SK-N-DZ (cell line): ENCODE measurements at regions not wholly inside any gene's neighbourhood (a gene's known extent, or its start where the extent isn't known, plus 50 kb on each side); places are given as distances from the start of the nearest gene placed in this dataset.
A peak's percentile ranks its signal among the peaks of the same experiment; 100 is the strongest.

Experiments
- DNase-seq: peaks from one replicate; pipeline ENCODE4 v3.0.0-alpha.2; 2015; ENCODE audit warnings: low spot score

DNA sequence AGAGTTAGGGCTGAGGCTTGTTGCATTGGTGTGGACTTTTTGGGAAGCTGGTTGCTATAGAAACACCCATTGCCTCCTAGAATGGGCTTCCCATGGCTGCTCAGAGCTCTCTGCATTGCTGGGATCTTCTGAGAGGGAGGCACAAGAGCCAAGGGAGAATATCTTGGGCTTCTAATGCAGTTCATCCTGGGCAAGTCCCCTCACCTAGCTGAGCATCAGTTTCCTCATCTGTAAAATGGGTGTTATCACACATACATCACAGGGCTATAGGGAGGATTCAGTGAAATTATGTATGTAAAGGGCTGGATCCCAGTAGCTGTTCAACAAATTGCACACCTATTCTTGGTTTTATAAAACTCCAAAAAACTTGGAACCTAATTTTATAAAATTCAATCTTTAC lies 106.1 kb upstream of the ALDH1B1 start:
- DNase-seq = no peak

DNA sequence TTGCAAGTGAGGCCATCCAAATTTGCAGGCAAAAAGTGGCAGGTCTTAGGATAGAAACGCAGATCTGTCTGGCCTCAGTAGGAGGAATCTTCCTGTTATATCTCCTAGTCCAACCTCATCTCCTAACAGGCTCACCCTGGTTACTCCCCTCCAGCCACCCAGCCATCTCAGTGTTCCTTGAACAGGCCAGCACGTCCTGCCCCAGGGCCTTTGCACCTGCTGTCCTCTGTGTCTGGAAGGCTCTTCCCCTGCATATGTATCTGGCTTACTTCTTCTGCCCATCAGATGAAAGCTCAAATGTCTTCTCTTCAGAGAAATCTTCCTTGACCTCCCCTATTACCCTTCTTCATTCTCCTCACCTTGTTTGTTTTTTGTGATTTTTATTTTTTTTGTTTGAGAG lies 107.3 kb upstream of the ALDH1B1 start:
- no peak for DNase-seq

DNA sequence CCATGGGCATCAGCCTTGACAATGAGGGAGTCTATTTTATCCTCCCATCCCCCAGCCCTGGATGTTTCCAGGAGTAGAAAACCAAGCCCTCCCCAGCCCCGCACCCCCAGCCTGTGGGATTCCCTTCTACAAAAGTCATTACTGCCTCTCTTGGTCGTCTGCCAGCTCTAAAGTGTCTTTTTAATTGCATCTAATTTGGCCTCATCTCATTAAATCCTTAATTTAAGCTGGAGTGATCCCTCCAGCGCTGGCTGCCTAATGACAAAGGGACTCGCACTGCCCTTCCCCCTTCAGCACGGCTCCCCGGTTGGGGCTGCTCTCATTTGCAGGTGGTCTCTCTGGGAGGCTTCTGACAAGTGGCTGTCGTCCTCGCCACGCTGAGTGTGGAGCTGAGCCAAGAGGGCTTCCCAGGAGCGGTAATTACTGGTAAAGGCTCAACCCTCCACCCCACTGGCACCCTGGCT lies 107.9 kb upstream of the ALDH1B1 start:
- DNase-seq = peak; percentile 60

DNA sequence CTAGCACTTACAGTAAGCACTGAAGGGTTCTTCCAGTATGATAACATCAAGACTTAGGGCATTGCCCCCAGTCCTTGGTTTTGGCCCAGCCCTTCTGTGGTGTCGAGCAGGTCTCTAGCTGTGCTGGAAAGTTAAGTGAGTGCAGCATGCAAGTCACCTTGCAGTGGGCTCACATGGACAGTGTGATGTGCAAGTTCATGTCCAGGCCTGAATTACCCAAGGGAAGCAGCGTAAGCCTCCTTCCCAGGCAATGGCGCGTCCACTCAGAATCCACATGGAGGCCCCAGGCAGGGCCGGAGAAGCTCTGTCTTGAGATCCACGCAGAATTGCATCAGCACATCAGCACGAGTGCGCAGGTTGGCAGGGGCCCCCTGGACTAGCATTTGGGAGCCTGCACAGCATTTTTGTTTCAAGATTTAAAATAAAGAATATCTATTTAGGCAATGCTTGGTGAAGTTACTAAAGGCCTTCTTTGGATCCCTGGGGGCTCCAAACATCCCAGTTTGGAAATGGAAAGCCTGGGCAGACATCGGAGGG lies 108.4 kb upstream of the ALDH1B1 start:
- DNase-seq = peak; percentile 34

DNA sequence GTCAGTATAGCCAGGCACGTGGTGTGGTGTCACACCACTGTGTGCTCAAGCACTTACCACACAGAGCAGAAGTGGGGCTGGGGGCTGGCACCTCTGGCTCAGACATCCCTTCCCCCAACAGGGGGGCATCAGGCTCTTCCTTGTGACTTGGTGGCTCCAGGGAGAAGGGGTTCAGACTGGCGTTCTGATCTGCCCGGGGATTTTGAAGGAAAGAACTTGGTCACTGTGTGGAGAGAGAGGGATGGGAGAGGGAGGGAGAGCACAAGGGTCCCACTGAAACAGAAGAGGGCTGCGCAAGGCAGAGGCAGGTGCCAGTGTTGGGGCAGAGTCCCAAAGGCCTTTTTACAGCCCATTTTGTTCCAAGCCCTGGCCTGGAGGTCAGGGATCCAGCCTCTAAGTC lies 109.7 kb upstream of the ALDH1B1 start:
- no peak for DNase-seq

DNA sequence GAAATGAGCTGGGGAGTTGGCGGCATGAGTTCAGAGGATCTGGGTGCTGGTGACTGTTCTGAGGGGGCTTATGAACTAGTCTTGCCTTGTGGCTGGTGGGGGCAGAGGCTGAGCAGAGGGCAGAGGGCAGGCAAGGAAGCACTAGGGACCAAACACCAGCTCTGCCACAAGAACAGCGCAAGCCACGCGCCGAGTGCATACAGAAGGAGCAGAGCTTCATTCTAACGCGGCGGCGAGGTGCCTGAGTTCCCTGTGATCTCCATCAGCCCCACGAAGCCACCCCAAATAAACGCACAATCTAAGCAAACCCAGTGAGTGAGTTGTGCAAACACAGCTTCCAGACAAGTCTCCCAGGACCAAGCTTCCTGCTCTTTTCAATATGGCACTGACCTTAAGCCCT lies 110.6 kb upstream of the ALDH1B1 start:
- DNase-seq = no peak

DNA sequence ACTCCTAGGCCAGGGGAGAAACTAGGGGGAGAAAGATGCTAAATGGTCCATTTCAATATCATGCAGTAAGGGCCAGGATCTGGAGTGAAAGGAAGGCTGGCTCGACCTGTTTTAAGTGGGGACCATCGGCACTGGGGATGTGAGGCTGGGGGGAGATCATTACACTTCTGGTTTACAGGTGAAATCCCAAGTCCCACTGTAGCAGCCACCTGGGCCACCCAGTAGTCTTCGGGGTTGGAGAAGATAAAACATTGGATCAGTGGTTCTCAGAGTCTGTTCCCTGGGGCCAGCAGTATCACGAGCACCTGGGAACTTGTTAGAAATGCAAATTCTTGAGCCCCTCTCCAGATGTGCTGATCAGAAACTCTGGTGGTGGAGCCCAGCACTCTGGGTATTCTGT lies 111.3 kb upstream of the ALDH1B1 start:
- DNase-seq = no peak

DNA sequence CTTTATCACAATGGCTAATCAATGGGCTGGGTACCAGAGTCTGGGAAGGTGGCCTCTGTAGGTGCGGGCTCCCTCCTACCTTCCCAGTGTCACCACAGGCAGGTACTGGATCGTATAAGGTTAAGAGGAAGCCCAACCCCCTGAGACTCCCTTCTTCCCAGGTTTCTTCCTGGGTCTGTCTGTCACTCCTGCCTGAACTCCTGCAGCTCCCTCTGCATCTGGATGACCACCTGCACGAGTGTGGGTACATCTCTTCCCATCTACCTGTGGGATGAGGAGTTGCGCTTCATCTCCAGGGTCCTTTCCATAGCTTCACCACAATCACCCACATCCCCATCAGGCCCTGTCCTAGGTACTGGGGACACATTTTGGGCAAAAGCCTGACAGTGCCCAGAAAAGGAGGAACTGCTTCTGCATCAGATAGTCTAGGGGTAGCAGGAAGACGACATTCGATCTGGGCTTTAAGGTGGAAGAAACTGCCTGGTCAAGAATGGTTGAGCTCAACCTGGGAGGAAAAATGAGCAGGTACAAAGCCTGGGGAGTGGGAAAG lies 112.2 kb upstream of the ALDH1B1 start:
- no peak for DNase-seq

DNA sequence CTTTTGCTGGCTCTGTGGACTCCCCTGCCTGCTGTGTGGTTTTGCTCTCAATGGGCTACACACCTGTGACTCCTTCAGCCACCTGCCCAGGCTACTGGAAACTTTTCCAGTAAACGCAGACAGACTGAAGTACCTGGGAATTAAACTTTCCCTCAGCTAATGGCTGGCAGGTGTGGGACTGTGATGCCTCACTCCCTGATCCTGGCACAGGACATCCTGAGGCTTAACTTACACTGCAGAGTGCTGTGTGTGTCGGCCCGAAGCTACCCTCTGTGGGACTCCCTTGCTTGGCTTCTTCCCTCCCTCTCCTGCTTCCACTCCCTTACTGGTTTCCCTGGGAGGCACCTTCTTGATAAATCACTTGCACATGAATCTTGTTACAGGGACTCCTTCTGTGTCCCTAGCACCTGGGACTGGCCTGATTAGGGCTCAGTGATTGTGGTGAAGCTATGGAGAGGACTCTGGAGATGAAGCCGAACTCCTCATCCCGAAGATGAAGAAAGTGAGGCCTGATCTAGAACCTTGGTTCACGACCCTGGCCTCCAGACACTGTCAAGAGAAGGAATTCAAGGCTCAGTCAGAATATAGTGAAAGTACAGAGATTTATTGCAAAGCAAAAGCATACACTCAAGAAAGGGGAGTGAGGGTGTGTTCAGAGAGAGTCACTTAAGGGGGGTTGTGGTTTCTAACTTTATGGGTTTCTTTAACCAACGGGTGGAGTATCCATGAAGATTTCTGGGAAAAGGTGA lies 113.4 kb upstream of the ALDH1B1 start:
- no peak for DNase-seq

DNA sequence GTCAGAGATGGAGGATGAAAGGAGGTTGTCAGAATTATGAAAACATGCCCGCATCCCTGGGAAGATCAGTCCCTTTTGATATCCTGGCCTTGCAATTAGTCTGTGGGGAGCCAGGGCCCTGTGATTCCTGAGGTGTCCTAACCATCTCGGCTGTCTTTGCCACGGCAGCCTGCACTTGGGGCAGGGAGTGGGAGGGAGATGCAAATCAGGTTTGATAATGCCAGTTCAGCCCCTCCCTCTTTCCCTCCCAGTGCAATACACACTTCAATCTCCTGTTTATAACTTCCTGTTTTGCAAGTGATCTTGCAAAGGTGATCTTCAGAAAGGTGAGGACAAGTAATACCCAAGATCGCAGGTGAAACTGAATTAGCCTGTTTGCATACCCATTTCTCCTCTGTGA lies 114.0 kb upstream of the ALDH1B1 start:
- DNase-seq = no peak

DNA sequence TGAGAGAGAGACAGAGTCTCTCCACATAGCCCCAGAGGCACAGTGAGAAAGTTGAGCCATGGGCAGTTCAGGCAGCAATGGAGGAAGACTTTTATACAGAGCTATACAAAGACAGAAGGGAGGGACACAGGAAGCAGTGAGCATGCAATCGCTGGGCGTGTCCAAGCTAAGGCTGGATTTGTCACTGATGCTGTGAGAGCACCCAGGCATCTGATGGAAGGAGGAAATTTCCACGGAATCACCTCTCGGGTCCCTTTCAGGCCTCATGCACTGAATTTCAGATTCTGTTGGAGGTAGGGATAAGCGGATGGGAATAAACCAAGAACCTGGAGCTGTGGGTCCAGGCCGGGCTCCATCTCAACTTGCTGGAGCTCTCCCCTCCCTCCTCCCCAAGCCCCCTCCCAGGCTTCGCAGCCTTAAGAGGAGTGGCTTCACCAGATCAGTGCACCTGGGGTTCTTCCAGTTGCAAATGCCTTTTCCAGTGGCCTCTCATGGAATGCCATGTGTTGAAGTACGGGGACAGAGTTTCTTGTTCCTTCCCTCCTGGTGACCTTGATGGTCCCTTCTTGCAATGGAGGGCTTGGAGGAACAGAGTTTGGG lies 114.8 kb upstream of the ALDH1B1 start:
- DNase-seq = no peak

DNA sequence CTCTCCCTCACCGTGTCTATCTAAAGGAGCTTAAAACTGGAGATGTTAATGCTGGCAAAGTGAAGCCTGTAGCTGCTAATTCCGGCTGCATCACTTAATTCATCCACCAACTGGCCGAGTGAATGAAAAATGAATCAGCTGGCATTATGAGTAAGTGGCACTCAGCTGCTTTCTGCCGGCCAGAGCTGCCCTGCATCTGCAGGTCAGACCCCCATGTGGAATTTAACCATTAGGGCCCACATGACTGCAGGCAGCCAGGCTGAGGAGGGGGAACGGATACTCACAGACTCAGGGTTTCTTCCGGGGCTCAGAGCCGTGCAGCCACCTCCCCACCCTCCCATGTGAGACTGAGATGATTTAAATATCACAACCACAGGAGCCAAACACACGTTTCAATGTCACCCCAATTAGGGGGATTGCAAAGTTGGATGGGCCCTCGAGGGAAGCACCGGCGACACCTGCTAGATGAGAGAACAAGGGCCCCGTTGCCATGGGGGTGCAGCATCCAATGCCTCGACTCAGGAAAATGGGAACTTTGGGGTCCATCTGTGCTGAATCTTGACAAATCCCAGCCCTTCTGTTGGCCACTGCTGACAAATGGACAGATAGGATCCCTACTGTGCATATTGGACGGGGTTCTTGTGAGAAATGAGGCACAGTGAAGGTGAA lies 115.6 kb upstream of the ALDH1B1 start:
- DNase-seq = no peak

DNA sequence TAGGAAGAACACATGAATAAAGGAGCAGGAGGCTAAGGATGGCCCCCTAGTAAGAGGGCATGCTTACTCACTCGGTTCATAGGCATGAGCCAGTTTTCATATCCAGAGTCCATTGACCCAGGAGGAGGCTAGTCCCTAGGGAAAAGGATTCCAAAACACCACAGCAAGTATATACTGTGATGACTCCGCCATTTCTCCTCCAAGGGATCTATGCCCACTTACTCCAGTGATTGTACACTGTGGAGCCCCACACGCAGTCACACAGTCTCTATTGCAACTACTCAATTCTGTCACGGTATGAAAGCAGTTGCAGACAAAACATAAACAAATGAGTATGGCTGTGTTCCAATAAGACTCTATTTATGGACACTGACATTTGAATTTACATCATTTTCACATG lies 117.7 kb upstream of the ALDH1B1 start:
- no peak for DNase-seq

DNA sequence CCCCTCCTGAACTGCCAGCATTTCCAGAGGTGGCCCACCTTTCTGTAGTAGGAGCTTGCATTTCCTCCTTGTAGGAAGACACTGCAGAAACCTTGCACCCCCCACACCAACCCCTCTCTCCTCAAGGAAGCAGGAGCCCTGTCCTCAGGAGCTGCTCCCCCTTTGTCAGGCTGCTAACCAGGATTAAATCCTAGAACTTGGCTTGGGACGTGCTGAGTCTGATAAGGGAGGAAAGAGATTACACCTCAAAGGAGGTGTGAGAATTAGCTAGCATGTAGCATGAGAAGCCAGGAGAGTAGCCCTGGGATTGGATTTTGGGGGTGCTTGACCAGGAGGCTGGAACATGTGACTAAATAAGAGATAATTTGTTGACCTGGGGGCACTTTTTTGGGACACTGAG lies 119.8 kb upstream of the ALDH1B1 start:
- no peak for DNase-seq

DNA sequence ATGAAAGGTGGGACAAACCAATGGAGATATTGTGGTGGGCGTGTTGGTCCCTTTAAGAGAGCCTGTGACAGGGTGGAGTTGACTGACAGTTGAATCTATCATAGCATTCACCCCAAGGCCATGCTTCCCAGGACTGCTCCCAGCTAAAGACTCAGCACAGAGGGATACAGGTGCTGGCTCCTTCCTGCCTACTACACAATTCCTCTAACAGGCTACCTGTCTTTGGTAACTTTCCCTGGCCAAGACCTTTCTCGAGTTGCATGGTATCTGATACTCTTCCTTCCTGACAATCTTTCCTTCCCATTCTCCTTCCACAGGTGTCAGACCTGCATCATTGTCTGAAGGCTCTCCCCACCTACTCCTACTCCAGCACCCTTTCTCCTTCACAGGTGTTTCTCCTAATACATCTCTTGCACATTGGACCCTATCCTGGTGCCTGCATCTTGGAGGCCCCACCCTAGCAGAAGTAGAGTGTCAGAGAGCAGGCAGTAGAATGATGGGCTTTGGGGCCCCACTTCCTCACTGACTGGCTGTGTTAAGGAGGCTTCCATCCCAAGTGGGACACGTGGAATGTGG lies 120.7 kb upstream of the ALDH1B1 start:
- no peak for DNase-seq

DNA sequence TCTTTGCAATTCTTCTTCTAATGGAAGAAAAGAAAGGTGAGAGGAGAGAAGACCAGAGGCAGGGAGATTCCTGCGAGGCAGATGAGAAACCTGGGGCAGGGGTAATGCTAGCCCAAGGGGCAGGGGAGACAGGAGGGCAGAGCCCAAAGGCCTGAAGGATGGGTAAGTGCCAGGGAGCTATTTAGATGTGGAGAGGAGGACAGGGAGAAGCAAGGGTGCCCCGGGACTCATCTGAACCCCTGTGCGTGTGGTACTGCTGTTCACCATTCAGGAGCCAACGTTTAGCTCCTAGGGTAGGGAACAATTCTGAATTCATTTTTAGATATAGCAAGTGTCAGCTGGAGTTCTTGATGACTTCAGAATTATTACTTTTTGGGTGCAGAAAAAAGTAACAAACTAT lies 122.7 kb upstream of the ALDH1B1 start:
- DNase-seq = no peak

DNA sequence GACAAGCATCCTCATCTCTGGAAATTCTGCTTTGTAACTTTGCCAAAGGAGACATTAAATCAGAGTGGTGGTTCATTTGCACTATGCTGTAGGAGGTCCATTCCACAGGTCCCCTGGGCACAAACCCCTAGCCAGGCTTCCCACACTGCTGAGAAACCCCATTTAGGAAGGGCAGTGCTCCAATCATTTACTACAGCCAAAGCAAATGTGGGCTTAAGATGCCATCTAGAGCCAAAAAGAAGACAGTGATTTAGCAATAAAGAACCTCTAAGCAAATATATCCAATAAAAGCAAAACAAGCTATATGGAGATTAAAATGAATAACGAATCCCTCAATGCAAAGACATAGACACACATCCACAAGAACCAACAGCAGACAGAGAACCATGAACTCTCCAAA lies 129.0 kb upstream of the ALDH1B1 start:
- DNase-seq = peak; percentile 36

DNA sequence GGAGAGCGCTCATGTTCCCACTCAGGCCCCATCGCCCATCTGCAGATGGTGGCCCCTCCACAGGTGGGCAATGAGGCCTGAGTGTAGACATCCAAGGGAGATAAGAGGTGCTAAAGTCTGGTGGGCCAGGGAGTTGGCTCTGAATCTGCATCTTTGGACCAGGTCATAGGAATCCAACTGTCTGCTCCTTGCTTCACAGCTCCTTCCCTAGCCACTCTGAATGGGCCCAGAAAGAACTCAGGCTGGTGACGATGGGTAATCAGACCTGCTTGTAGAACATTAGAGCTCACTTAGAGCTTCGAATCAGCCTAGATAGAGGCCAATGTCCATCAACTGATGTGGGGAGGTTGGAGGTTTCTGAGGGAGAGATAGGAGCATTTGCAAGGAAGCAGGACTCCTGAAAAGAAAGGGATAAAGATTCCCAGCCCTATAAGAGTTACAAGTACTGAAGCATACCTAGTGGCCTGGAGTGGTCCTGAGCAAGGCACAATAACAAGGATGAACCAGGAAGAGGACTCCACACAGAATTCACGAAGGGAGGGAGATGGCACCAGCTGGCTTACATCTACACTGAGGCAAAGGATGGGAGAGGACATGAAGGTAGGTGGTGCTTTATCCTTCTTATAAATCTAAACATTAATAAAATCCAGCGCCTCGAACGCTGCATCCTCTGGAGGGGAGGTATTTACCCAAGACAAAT lies 132.8 kb upstream of the ALDH1B1 start:
- DNase-seq = no peak

DNA sequence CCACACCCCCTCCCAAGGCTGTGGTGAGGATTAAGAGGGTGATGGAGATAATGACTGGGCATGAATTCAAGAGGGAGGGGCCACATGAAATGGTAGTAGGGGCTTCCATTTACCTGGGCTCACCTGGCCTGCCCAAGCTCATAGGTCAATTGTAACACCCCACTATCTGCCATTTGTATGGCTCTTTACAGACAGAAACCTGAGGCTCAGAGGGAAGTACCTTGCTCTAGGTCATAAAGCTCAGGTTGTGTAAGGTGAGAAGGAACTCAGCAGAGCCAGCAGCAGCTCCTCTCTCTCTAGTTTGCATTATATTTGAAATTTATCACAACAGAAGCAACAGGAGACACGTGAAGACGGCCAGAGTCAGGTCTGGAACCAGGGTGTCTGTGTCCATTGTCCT lies 133.4 kb upstream of the ALDH1B1 start:
- DNase-seq = no peak

DNA sequence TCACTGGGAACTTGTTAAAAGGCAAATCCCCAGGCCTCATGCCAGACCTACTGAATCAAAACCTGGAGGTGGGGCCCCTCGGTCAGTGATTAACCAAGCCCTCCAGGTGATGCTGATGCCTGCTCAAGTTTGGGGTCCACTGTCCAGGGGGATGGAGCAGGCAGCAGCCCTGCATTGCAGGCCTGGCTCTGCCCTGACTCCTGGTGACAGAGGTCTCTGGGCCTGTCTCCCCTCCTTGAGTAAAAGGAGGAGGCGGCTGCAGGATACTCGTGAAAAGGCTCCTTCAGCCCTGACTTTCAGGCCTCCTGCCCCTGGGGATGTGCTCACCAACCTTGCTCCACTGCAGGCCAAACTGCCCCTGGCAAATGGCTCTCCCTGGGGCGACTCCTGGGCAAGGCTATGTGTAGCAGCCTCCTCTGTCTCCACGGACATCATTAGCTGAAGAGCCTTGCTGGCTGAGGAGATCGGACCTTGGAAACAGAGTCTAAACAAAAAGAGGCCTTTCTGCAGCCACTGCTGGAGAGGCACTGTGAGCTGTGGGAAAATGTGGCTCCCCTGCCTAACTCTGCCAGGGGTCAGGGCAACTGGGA lies 134.8 kb upstream of the ALDH1B1 start:
- no peak for DNase-seq

DNA sequence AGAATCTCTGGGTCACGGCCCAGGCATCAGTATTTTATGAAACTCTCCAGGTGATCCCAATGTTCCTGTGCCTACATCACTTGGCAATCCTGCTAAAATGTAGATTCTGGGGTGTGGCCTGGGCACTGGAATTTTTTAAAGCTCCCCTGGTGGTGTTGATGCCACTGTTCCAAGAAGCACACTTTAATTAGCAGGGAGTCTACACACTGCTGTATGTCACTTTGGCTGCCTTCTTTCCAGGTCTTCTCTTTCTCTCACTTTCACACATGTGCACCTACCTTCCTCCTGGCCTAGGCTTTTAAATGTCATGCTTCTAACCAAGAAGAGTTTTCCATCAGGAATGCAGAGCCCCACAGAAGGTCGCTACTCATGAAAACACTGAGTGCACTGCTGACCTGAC lies 136.0 kb upstream of the ALDH1B1 start:
- DNase-seq = no peak
